Mammary epithelial cell (primary cell): ENCODE measurements at regions not wholly inside any gene's neighbourhood (a gene's known extent, or its start where the extent isn't known, plus 50 kb on each side); places are given as distances from the start of the nearest gene placed in this dataset.

Experiments used
- EZH2 ChIP-seq: IDR thresholded peaks from 2 replicates; pipeline ENCODE4 v1.6.1; 2012; ENCODE audit warnings: low read length, inconsistent platforms, borderline replicate concordance
- TF ChIP-seq, protein P1 (sequence below), 2 donors: IDR thresholded peaks in 1 of 2; conservative IDR thresholded peaks in 1 of 2; 2 replicates each; pipeline ENCODE4 v1.5.1; 2011 to 2012; ENCODE audit warnings: inconsistent platforms in 2 of 2, low read length in 2 of 2, mild to moderate bottlenecking in 2 of 2, control low read depth in 1 of 2, low read depth in 1 of 2; ENCODE audit not compliant: insufficient read depth in 1 of 2; ENCODE audit errors: extremely low read depth in 1 of 2

DNA sequence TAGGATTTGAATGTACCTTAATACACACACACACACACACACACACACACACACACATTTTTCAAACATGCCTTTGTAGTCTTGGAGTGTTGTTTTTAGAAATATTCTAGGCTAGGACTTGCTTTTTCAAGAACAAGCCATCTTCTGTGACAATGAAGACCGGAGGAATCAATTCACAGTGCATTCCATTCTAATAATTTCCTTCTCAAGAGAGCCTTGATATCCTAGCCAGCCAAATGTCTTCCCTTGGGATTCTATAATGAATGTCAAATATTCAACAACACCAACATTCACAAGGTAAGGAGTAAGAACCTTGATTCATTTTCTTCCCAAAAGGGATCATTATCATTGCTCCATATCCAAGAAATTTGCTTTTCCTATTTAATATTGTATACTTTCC, 180.3 kb downstream of the SLITRK1 start:
- TF ChIP-seq, protein P1, sequence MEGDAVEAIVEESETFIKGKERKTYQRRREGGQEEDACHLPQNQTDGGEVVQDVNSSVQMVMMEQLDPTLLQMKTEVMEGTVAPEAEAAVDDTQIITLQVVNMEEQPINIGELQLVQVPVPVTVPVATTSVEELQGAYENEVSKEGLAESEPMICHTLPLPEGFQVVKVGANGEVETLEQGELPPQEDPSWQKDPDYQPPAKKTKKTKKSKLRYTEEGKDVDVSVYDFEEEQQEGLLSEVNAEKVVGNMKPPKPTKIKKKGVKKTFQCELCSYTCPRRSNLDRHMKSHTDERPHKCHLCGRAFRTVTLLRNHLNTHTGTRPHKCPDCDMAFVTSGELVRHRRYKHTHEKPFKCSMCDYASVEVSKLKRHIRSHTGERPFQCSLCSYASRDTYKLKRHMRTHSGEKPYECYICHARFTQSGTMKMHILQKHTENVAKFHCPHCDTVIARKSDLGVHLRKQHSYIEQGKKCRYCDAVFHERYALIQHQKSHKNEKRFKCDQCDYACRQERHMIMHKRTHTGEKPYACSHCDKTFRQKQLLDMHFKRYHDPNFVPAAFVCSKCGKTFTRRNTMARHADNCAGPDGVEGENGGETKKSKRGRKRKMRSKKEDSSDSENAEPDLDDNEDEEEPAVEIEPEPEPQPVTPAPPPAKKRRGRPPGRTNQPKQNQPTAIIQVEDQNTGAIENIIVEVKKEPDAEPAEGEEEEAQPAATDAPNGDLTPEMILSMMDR (conservative IDR thresholded peaks at IDR 0.05 in 1 of 2, IDR thresholded peaks at IDR 0.05 in 1 of 2; ENCODE audit: extremely low read depth in 1 of 2, insufficient read depth in 1 of 2, low read depth in 1 of 2, low read length in 2 of 2), result no peak
- TF ChIP-seq EZH2, result no peak
